ENCODE measurements at regions not wholly inside any gene's neighbourhood (a gene's known extent, or its start where the extent isn't known, plus 50 kb on each side); places are given as distances from the start of the nearest gene placed in this dataset.

GRCh38 chr3:44020143-44020542, 221.5 kb upstream of the TOPAZ1 start:
- no peak for DNase-seq (ENCODE audit: low read depth)

- DNase-seq (ENCODE audit: low read depth) = no peak
Measured at GRCh38 chr3:44021651-44022594, 219.8 kb upstream of the TOPAZ1 start.

GRCh38 chr3:44023961-44024593, 217.6 kb upstream of the TOPAZ1 start:
- no peak for DNase-seq (ENCODE audit: low read depth)

- no peak for DNase-seq (ENCODE audit: low read depth)
Measured at GRCh38 chr3:44026220-44026865, 215.3 kb upstream of the TOPAZ1 start.

GRCh38 chr3:44029100-44029499, 212.6 kb upstream of the TOPAZ1 start:
- no peak for DNase-seq (ENCODE audit: low read depth)

- no peak for DNase-seq (ENCODE audit: low read depth)
Measured at GRCh38 chr3:44030285-44030684, 211.4 kb upstream of the TOPAZ1 start.

GRCh38 chr3:44030687-44031305, 210.9 kb upstream of the TOPAZ1 start:
- peak; percentile 74 for DNase-seq (ENCODE audit: low read depth)

GRCh38 chr3:44031387-44032380, 210.0 kb upstream of the TOPAZ1 start:
- DNase-seq (ENCODE audit: low read depth) = no peak

- DNase-seq (ENCODE audit: low read depth) = no peak
Measured at GRCh38 chr3:44032487-44032886, 209.2 kb upstream of the TOPAZ1 start.

- no peak for DNase-seq (ENCODE audit: low read depth)
Measured at GRCh38 chr3:44033123-44033522, 208.6 kb upstream of the TOPAZ1 start.

GRCh38 chr3:44036850-44037249, 204.8 kb upstream of the TOPAZ1 start:
- DNase-seq (ENCODE audit: low read depth) = no peak

- peak; percentile 24 for DNase-seq (ENCODE audit: low read depth)
Measured at GRCh38 chr3:44039006-44039405, 202.7 kb upstream of the TOPAZ1 start.

GRCh38 chr3:44041726-44042125, 200.0 kb upstream of the TOPAZ1 start:
- DNase-seq (ENCODE audit: low read depth) = no peak

- DNase-seq (ENCODE audit: low read depth) = no peak
Measured at GRCh38 chr3:44042772-44043171, 198.9 kb upstream of the TOPAZ1 start.

GRCh38 chr3:44045476-44046275, 196.0 kb upstream of the TOPAZ1 start:
- peak; percentile 38 for DNase-seq (ENCODE audit: low read depth)

GRCh38 chr3:44047796-44048195, 193.9 kb upstream of the TOPAZ1 start:
- DNase-seq (ENCODE audit: low read depth) = no peak

- peak; percentile 49 for DNase-seq (ENCODE audit: low read depth)
Measured at GRCh38 chr3:44048196-44048924, 193.3 kb upstream of the TOPAZ1 start.

- DNase-seq (ENCODE audit: low read depth) = no peak
Measured at GRCh38 chr3:44048949-44049348, 192.7 kb upstream of the TOPAZ1 start.

GRCh38 chr3:44050101-44050500, 191.6 kb upstream of the TOPAZ1 start:
- no peak for DNase-seq (ENCODE audit: low read depth)

All from RPMI7951 (cell line).